Stomach (tissue), 4 donors: ENCODE measurements at regions not wholly inside any gene's neighbourhood (a gene's known extent, or its start where the extent isn't known, plus 50 kb on each side); places are given as distances from the start of the nearest gene placed in this dataset.

Experiments used
- CTCF ChIP-seq, 7 experiments: fragments of 450-650 bp in 4 of 7; fragments of 200-600 bp in 3 of 7; sonication (generic) in 3 of 7; IDR thresholded peaks; one replicate each; pipeline ENCODE4 v1.5.1; 2016 to 2019; ENCODE audit warnings: antibody characterized with exemption in 7 of 7, control low read depth in 2 of 7, mild to moderate bottlenecking in 1 of 7
- POLR2A ChIP-seq, 4 donors: fragments of 450-650 bp; IDR thresholded peaks; one replicate each; pipeline ENCODE4 v1.6.1; 2016; ENCODE audit warnings: antibody characterized with exemption in 4 of 4, control low read depth in 2 of 4, mild to moderate bottlenecking in 1 of 4, moderate library complexity in 1 of 4

DNA sequence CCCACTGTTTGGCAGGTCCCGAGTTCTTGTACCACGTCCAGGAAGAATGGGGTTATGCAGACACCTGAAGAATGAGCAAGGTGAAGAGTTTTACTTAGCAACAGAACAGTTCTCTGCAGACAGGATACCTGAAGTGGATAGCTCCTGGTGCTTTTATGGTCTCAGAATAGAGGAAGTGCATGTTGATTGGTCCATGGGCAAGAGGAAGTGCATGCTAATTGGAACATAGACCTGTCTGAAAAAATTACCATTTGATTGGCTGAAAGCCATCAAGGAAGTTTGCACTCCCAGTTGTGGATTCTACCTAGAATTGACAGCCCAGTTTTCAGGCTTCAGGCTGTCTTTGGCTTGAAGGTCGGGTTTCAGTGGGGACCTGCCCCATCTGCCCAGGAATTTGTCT lies 887.5 kb downstream of the FAT4 start:
- TF ChIP-seq CTCF (IDR thresholded peaks at IDR 0.05) (no peak), POLR2A (IDR thresholded peaks at IDR 0.05) (no peak)
